ENCODE measurements at regions not wholly inside any gene's neighbourhood (a gene's known extent, or its start where the extent isn't known, plus 50 kb on each side); places are given as distances from the start of the nearest gene placed in this dataset.

GRCh38 chr3:65112751-65113300, 425.0 kb upstream of the ADAMTS9 start:
- no peak for DNase-seq (ENCODE audit: low spot score)

- DNase-seq (ENCODE audit: low spot score) = no peak
Measured at GRCh38 chr3:65110661-65111060, 422.9 kb upstream of the ADAMTS9 start.

- no peak for DNase-seq (ENCODE audit: low spot score)
Measured at GRCh38 chr3:65109966-65110500, 422.2 kb upstream of the ADAMTS9 start.

GRCh38 chr3:65107174-65107573, 419.4 kb upstream of the ADAMTS9 start:
- DNase-seq (ENCODE audit: low spot score) = no peak

GRCh38 chr3:65101450-65101849, 413.6 kb upstream of the ADAMTS9 start:
- no peak for DNase-seq (ENCODE audit: low spot score)

- no peak for DNase-seq (ENCODE audit: low spot score)
Measured at GRCh38 chr3:65098400-65098799, 410.6 kb upstream of the ADAMTS9 start.

- no peak for DNase-seq (ENCODE audit: low spot score)
Measured at GRCh38 chr3:65096110-65096745, 408.4 kb upstream of the ADAMTS9 start.

- DNase-seq (ENCODE audit: low spot score) = no peak
Measured at GRCh38 chr3:65094723-65095122, 406.9 kb upstream of the ADAMTS9 start.

GRCh38 chr3:65093641-65094040, 405.8 kb upstream of the ADAMTS9 start:
- DNase-seq (ENCODE audit: low spot score) = no peak

- no peak for DNase-seq (ENCODE audit: low spot score)
Measured at GRCh38 chr3:65091565-65091964, 403.8 kb upstream of the ADAMTS9 start.

GRCh38 chr3:65083240-65083639, 395.4 kb upstream of the ADAMTS9 start:
- DNase-seq (ENCODE audit: low spot score) = no peak

GRCh38 chr3:65081536-65081935, 393.7 kb upstream of the ADAMTS9 start:
- DNase-seq (ENCODE audit: low spot score) = no peak

GRCh38 chr3:65080432-65080831, 392.6 kb upstream of the ADAMTS9 start:
- DNase-seq (ENCODE audit: low spot score) = peak; percentile 44

GRCh38 chr3:65079560-65079959, 391.8 kb upstream of the ADAMTS9 start:
- no peak for DNase-seq (ENCODE audit: low spot score)

- no peak for DNase-seq (ENCODE audit: low spot score)
Measured at GRCh38 chr3:65078748-65079147, 390.9 kb upstream of the ADAMTS9 start.

- DNase-seq (ENCODE audit: low spot score) = no peak
Measured at GRCh38 chr3:65077124-65077523, 389.3 kb upstream of the ADAMTS9 start.

GRCh38 chr3:65070968-65071367, 383.2 kb upstream of the ADAMTS9 start:
- no peak for DNase-seq (ENCODE audit: low spot score)

- no peak for DNase-seq (ENCODE audit: low spot score)
Measured at GRCh38 chr3:65060904-65061303, 373.1 kb upstream of the ADAMTS9 start.

GRCh38 chr3:65052101-65052500, 364.3 kb upstream of the ADAMTS9 start:
- DNase-seq (ENCODE audit: low spot score) = peak; percentile 37

GRCh38 chr3:65048151-65048550, 360.4 kb upstream of the ADAMTS9 start:
- peak; percentile 53 for DNase-seq (ENCODE audit: low spot score)

GRCh38 chr3:65045138-65045537, 357.3 kb upstream of the ADAMTS9 start:
- no peak for DNase-seq (ENCODE audit: low spot score)

GRCh38 chr3:65044401-65044800, 356.6 kb upstream of the ADAMTS9 start:
- DNase-seq (ENCODE audit: low spot score) = peak; percentile 53

GRCh38 chr3:65042675-65043074, 354.9 kb upstream of the ADAMTS9 start:
- no peak for DNase-seq (ENCODE audit: low spot score)

GRCh38 chr3:65039754-65040210, 352.0 kb upstream of the ADAMTS9 start:
- DNase-seq (ENCODE audit: low spot score) = peak; percentile 83

Data from kidney tubule cell (primary cell).